B cell (primary cell): ENCODE measurements at regions not wholly inside any gene's neighbourhood (a gene's known extent, or its start where the extent isn't known, plus 50 kb on each side); places are given as distances from the start of the nearest gene placed in this dataset.

Source experiments
- ATAC-seq: fragments of 200-7000 bp; cut with Tn5 transposase; one replicate; pipeline ENCODE4 v1.10.0; 2021; ENCODE audit warnings: low read depth, mild to moderate bottlenecking, moderate number of reproducible peaks, moderate library complexity
- CTCF ChIA-PET: fragments of 350-600 bp; sonication (Branson Sonifier 250); formaldehyde crosslinking; loops from one replicate; lab custom pipeline; 2021; ENCODE audit warnings: antibody characterized with exemption, inconsistent platforms; lab: Charles Lee
- POLR2A ChIA-PET: fragments of 350-600 bp; sonication (Branson Sonifier 250); formaldehyde crosslinking; loops from one replicate; lab custom pipeline; 2021; ENCODE audit warnings: antibody characterized with exemption; lab: Charles Lee
- DNase-seq: peaks from one replicate; pipeline ENCODE4 v3.0.0; 2013
- H2AFZ ChIP-seq: 2 replicates; pipeline ENCODE4 v1.6.1; 2012; ENCODE audit warnings: mild to moderate bottlenecking, low read depth, low read length; ENCODE audit not compliant: insufficient read depth, poor library complexity, severe bottlenecking
- H3K27ac ChIP-seq, 2 donors: 1 replicate in 1 of 2; 2 replicates in 1 of 2; pipeline ENCODE4 v1.5.1; 2012 to 2013; ENCODE audit warnings: low read length in 2 of 2, mild to moderate bottlenecking in 2 of 2, moderate library complexity in 1 of 2
- H3K27me3 ChIP-seq, 4 experiments: fragments of 200-600 bp in 1 of 4; sonication (generic) in 1 of 4; replicated peaks in 1 of 4; 1 replicate in 2 of 4; 2 replicates in 2 of 4; pipeline versions ENCODE4 v1.6.1 to v1.7.0; 2013 to 2016; ENCODE audit warnings: low read length in 3 of 4, mild to moderate bottlenecking in 2 of 4, mixed read lengths in 1 of 4, moderate library complexity in 1 of 4; ENCODE audit not compliant: insufficient read depth in 4 of 4, control insufficient read depth in 3 of 4; ENCODE audit errors: control extremely low read depth in 1 of 4
- H3K36me3 ChIP-seq, 2 experiments: replicated peaks in 1 of 2; 1 replicate in 1 of 2; 2 replicates in 1 of 2; pipeline versions ENCODE4 v1.6.1 to v1.7.1; 2013; ENCODE audit warnings: low read length in 1 of 2; ENCODE audit not compliant: insufficient read depth in 2 of 2, control insufficient read depth in 1 of 2; ENCODE audit errors: control extremely low read depth in 1 of 2, extremely low read depth in 1 of 2
- H3K4me1 ChIP-seq, 2 donors: fragments of 200-600 bp in 1 of 2; sonication (generic) in 1 of 2; 1 replicate in 1 of 2; 2 replicates in 1 of 2; pipeline versions ENCODE4 v1.5.1 to v1.6.1; 2013 to 2017; ENCODE audit warnings: low read length in 2 of 2; ENCODE audit not compliant: control insufficient read depth in 2 of 2, insufficient read depth in 2 of 2
- H3K4me2 ChIP-seq: replicated peaks from 2 replicates; pipeline ENCODE3; 2012; ENCODE audit warnings: mild to moderate bottlenecking, low read depth, low read length; ENCODE audit not compliant: poor library complexity, severe bottlenecking
- H3K4me3 ChIP-seq, 5 experiments: fragments of 200-600 bp in 1 of 5; sonication (generic) in 1 of 5; 1 replicate in 3 of 5; 2 replicates in 2 of 5; pipeline versions ENCODE4 v1.5.1 to v1.7.0; 2011 to 2016; ENCODE audit warnings: low read length in 4 of 5, mild to moderate bottlenecking in 4 of 5, low read depth in 2 of 5, control low read depth in 1 of 5, moderate library complexity in 1 of 5; ENCODE audit not compliant: insufficient read depth in 1 of 5; ENCODE audit errors: control extremely low read depth in 1 of 5, extremely low read depth in 1 of 5
- H3K79me2 ChIP-seq: fragments of 200-600 bp; sonication (generic); one replicate; pipeline ENCODE4 v1.6.0; 2016; ENCODE audit warnings: low read length; ENCODE audit not compliant: control insufficient read depth, insufficient read depth
- H3K9ac ChIP-seq: fragments of 200-600 bp; sonication (generic); 2 replicates; pipeline ENCODE4 v1.6.1; 2017; ENCODE audit warnings: mild to moderate bottlenecking, low read length, moderate library complexity
- H3K9me3 ChIP-seq, 3 donors: one replicate each; pipeline versions ENCODE4 v1.6.1 to v1.7.1; 2013; ENCODE audit warnings: low read length in 2 of 3; ENCODE audit not compliant: control insufficient read depth in 2 of 3, insufficient read depth in 1 of 3; ENCODE audit errors: control extremely low read depth in 1 of 3
- H4K20me1 ChIP-seq: 2 replicates; pipeline ENCODE4 v1.6.0; 2012; ENCODE audit warnings: mild to moderate bottlenecking, low read length; ENCODE audit not compliant: insufficient read depth, control insufficient read depth, poor library complexity, severe bottlenecking
- H3K27ac Mint-ChIP-seq: one replicate; pipeline ENCODE4 v1.8.0; 2021; ENCODE audit warnings: mixed read lengths
- H3K27me3 Mint-ChIP-seq: one replicate; pipeline ENCODE4 v1.8.0; 2021; ENCODE audit warnings: mixed read lengths
- H3K4me1 Mint-ChIP-seq: one replicate; pipeline ENCODE4 v1.8.0; 2021; ENCODE audit warnings: mixed read lengths
- H3K4me3 Mint-ChIP-seq: one replicate; pipeline ENCODE4 v1.8.0; 2021; ENCODE audit warnings: mixed read lengths
- H3K9me3 Mint-ChIP-seq: one replicate; pipeline ENCODE4 v1.8.0; 2022; ENCODE audit warnings: mixed read lengths; ENCODE audit not compliant: insufficient read depth
- CTCF ChIP-seq: fragments of 200-600 bp; IDR thresholded peaks from one replicate; pipeline ENCODE4 v1.8.0; 2022; ENCODE audit warnings: antibody characterized with exemption, mild to moderate bottlenecking
- EZH2 ChIP-seq: IDR thresholded peaks from 2 replicates; pipeline ENCODE4 v1.6.1; 2012; ENCODE audit warnings: borderline replicate concordance, low read depth, mild to moderate bottlenecking, moderate library complexity, low read length; ENCODE audit not compliant: insufficient read depth, poor library complexity, severe bottlenecking
- WGBS: methylation state at CpG from one replicate; pipeline ENCODE4 v1.1.5; 2013; ENCODE audit warnings: missing lambda C conversion rate; ENCODE audit not compliant: insufficient coverage; 5-methylcytosine and 5-hydroxymethylcytosine counted together
- intact Hi-C: fragments of 100-400 bp; cut with micrococcal nuclease; formaldehyde crosslinking; loops from one replicate; pipeline ENCODE4 v1.10.0; 2022

GRCh38 chr4:124958847-124959246 lies 246.3 kb upstream of the ANKRD50 start:
- Histone ChIP-seq H3K4me1 (no peaks in the 10 kb centered on the region), H3K36me3 (no peaks in the 10 kb centered on the region), H4K20me1 (no peaks in the 10 kb centered on the region), H3K4me2 (no peak overlapping the region), H2AFZ (no peak overlapping the region), H3K27me3 (no peaks in the 10 kb centered on the region), H3K9ac (no peak overlapping the region), H3K9me3 (peaks cover 0 to 10% (median 9%) of the 10 kb centered on the region in 3 donors), H3K79me2 (no peaks in the 10 kb centered on the region), H3K4me3 (no peak overlapping the region), H3K27ac (no peak overlapping the region)
- no CpG with 5 or more reads among the region's 1 CpG for WGBS
- POLR2A ChIA-PET, result no interaction called here
- peaks cover 5% of the 10 kb centered on the region for H3K9me3 Mint-ChIP-seq
- no peak overlapping the region for H3K4me3 Mint-ChIP-seq
- CTCF ChIA-PET, result no interaction called here
- ATAC-seq, result no peak
- H3K4me1 Mint-ChIP-seq, result no peaks in the 10 kb centered on the region
- no peaks in the 10 kb centered on the region for H3K27me3 Mint-ChIP-seq
- TF ChIP-seq CTCF, result no peak
- intact Hi-C loops, result no loop called here
- DNase-seq, result no peak
- H3K27ac Mint-ChIP-seq, result no peak overlapping the region

GRCh38 chr4:124955476-124955875 lies 242.9 kb upstream of the ANKRD50 start:
- Mint-ChIP-seq H3K4me1 (no peaks in the 10 kb centered on the region), H3K27me3 (no peaks in the 10 kb centered on the region), H3K9me3 (peaks cover 2% of the 10 kb centered on the region), H3K4me3 (no peak overlapping the region), H3K27ac (no peak overlapping the region)
- ATAC-seq, result no peak
- peaks cover 0 to 2% (median 0%) of the 10 kb centered on the region in 3 donors for H3K9me3 ChIP-seq
- no peaks in the 10 kb centered on the region for H4K20me1 ChIP-seq
- no peak overlapping the region for H3K4me3 ChIP-seq
- H3K4me2 ChIP-seq, result no peak overlapping the region
- no peak overlapping the region for H3K27ac ChIP-seq
- intact Hi-C loops, result no loop called here
- H3K4me1 ChIP-seq, result no peaks in the 10 kb centered on the region
- H3K36me3 ChIP-seq, result no peaks in the 10 kb centered on the region
- CTCF ChIA-PET, result no interaction called here
- no peak overlapping the region for H3K9ac ChIP-seq
- no peak for DNase-seq
- H3K79me2 ChIP-seq, result no peaks in the 10 kb centered on the region
- no peak overlapping the region for H2AFZ ChIP-seq
- TF ChIP-seq EZH2 (no peak), CTCF (no peak)
- no peaks in the 10 kb centered on the region for H3K27me3 ChIP-seq
- POLR2A ChIA-PET, result no interaction called here
- WGBS, result 50% methylated on average over 1 of the region's 2 CpGs
